CD4-positive, alpha-beta T cell treated with Interleukin-4 for 4 hours (primary cell): ENCODE measurements at regions not wholly inside any gene's neighbourhood (a gene's known extent, or its start where the extent isn't known, plus 50 kb on each side); places are given as distances from the start of the nearest gene placed in this dataset.

ENCODE experiments used
- DNase-seq: peaks from one replicate; pipeline ENCODE4 v3.0.0-alpha.2; 2020

- DNase-seq = no peak
Observed at GRCh38 chr6:88558981-88559380, 392.8 kb upstream of the CNR1 start.

DNA sequence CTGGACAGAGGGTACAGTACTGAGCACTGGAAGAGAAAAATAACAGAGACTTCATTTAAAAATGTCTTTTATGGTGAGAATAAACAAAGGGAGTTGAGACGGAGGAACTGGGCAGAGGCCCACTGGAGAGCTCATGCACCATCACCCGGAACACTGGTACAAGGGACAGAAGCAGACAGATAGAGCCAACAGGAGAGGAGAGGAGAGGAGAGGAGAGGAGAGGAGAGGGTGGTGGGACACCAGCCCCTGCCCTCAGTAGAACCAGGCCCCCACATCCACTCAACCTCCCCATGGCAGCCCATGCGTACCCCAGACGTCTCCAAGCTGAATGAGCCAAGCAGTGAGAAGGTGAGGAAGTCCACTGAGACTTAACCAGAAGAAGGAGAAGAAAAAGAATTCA lies 390.5 kb upstream of the CNR1 start:
- no peak for DNase-seq

- no peak for DNase-seq
Observed at GRCh38 chr6:88548891-88549505, 382.9 kb upstream of the CNR1 start.

GRCh38 chr6:88547768-88548167 lies 381.6 kb upstream of the CNR1 start:
- DNase-seq = no peak

DNA sequence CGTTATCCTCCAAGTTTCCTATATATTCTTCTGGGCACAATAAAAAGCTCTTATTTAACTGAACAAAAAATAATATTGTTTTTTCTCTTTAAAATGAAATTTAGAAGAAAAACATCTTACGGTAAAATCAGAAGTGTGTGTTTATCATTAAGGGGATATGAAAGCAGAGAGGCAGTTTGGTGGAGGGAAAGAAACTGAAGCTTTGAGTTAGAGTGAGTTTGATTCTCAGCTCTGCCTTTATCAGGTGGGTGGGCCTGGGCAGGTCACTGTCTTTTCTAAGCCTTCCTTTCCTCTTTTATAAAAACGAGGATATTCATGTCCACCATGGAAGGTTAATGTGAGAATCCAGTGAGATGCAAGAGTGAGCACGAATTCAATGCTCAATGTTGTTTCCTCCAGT lies 379.8 kb upstream of the CNR1 start:
- DNase-seq = no peak

- no peak for DNase-seq
Observed at GRCh38 chr6:88544986-88545612, 379.0 kb upstream of the CNR1 start.

DNA sequence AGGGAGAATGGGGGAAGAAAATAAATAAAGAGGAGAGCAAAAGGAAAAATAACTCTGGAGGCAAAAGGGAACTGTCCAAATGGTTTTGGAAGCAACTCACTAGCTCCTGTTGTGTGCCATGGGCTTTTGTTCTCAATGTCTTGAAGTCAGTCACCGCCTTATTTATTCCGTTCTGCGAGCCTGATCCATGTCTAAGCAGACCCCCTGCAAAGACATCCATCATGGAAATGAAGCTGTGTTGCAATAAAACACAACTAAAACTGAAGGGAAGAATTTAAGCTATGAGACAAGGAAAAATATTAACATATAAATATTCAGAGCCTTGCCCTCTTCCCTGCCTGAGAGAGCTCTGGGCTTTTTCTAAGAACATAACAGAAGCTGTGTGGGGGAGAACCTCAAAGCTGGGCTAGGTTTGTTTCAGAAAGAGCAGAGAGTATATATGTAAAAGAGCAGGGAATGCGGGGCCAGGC lies 373.2 kb upstream of the CNR1 start:
- no peak for DNase-seq

- no peak for DNase-seq
Observed at GRCh38 chr6:88538840-88539239, 372.7 kb upstream of the CNR1 start.

- no peak for DNase-seq
Observed at GRCh38 chr6:88538130-88538706, 372.1 kb upstream of the CNR1 start.

GRCh38 chr6:88536071-88536625 lies 370.0 kb upstream of the CNR1 start:
- no peak for DNase-seq

DNA sequence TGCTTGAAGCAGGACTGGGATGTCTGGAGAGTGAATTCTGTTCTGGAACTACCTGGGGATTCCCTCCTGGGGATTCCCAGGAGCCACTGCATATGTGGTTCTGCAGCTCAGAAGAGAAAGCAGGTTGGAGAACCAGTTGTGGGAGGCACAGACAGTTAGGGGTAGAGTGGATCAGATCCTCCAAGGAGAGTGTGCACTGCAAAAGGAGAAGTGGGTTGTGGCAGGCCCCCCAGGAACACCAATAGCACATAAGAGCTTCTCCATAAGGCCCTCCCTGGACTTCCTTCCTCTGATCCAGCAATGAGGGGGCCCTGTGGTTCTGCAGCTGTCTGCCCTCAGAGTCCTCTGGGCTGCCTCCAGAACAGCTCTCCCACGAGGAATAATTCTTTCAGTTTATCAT lies 369.2 kb upstream of the CNR1 start:
- DNase-seq = no peak

- no peak for DNase-seq
Observed at GRCh38 chr6:88532241-88532860, 366.2 kb upstream of the CNR1 start.

GRCh38 chr6:88529726-88530125 lies 363.6 kb upstream of the CNR1 start:
- DNase-seq = no peak

- no peak for DNase-seq
Observed at GRCh38 chr6:88520445-88520844, 354.3 kb upstream of the CNR1 start.

DNA sequence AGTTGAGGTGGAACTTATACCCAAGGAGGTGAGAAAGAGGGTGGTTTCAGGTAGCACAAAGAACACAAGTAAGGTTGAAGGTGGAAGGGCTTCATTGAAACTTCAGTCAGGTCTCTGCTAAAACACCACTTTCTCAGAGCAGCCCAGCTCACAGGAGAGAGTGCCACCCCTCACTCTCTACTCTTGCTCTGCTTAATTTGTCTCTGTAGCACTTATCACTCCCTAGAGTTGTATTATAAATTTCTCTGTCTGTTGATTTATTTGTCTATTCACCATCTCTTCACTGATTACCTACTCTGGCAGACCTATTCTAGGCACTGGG lies 353.8 kb upstream of the CNR1 start:
- DNase-seq = no peak

DNA sequence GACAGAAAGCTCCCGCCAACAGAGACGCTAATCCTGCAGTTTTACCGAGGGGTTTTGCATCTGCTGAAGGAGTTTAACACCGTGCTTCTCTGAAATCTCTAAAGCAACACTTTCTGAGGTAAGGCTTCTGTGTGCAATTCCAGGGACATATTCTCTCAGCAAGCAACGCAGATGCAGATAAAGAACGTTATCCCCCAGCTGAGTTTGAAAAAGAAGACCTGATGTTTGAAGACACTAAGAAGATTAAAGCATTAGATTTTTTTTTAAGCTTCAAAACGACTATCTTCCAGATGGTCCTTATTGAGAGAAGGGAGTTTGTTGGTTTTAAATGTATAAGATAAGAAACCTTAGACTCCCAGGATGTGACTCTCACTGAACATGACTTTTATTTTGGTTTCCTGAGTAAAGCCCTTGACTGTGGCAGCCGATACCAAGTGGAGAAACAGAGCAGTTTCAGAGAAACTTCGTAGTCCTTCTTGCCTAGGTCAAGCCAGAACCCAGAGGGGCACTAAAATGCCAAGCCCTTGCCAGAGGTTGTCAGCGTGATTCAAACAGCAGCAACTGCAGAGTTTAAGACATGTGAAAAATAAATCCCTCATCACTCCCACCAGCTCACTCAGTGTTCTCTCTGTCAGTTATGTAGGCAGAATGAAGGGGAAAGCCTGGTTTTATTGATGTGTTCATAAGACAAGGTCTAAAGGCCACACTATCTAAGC lies 353.3 kb upstream of the CNR1 start:
- no peak for DNase-seq

DNA sequence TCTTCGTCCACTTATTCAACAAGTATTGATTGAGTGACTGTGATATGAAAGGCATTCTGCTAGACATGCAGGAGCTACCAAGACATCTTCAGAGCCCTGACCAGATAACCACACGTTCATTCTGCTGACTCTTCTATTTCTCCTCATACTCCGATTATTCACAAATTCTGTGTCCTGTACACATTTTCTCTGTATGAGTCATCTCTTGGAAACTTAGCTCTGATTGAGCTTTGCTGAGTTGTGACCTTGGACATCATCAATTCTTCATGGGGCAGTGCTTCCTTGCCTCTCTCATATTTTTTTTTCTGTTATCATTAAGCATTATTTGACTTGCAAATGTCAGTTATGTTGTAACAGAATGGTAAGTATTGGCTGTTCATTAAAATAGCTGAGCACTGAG lies 351.6 kb upstream of the CNR1 start:
- no peak for DNase-seq

DNA sequence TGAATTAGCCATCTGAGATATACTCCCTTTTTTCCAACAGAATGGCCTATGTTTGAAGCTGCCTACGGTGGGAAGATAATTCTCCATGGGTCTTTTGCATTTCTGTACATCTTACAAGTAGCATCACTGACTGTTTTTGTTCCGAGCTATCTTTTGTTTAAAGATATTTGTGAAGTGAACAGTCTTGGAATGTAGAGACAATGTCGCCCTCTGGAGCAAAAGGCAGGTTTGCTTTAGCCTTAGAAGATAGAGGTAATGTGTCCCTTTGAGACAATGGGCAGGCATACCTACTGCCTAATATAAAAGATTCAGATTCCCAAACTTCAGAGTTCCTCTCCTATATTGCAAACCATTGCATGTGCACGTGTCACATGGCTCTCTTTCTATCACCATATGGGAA lies 347.8 kb upstream of the CNR1 start:
- no peak for DNase-seq

DNA sequence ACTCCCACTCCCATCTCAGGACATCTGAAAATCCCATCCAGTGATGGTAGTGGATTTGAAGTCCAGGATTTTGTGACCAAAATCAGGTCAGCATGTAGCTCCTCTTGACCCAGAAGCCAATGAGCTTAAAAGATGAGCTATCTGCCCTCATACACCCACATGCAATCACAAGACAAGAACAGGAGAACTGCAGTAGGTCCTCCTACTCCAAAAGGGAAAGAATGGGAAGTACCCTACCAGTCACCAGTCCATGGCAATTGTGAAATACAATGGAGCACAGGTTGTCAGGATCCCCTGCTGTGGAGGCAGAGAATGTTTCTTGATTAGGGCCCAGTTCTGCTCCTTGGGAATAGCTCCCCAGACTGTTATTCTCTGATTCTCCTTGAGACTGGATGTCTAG lies 347.3 kb upstream of the CNR1 start:
- no peak for DNase-seq

DNA sequence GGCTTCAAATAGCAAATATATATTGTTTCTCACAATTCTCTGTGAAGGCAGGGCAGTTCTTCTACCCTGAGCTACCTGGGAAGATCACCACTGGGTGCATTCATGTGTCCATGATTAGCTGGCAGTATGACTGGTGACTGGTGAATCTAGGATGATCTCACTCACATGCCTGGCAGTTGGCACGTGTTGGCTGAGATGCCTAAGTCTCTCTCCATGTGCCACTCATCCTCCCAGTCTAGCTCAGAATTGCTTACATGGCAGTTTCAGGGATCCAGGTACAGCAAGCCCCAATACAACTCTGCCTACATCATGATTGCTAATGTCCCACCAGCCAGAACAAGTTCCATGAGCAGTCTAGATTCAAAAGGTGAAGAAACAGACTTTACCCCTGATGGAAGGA lies 346.8 kb upstream of the CNR1 start:
- DNase-seq = no peak

DNA sequence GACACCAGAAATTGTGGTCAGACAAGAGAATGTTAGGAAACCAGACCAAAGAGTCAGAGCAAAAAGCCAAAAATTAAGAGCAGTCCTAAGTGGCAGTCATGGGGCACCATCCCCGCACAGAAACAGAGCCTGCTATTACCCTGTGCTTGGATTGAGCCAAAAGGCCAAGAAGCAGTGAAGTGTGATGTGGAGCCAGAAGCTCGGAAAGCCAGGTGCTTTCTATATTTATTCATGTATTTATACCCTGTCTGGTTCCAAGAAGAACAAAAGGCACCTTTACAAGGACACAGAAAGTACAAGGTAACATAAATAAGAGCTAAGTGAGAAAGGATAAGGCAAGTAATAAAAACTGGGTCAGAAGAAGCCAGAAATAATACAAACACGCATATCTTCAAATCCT lies 336.2 kb upstream of the CNR1 start:
- DNase-seq = no peak

DNA sequence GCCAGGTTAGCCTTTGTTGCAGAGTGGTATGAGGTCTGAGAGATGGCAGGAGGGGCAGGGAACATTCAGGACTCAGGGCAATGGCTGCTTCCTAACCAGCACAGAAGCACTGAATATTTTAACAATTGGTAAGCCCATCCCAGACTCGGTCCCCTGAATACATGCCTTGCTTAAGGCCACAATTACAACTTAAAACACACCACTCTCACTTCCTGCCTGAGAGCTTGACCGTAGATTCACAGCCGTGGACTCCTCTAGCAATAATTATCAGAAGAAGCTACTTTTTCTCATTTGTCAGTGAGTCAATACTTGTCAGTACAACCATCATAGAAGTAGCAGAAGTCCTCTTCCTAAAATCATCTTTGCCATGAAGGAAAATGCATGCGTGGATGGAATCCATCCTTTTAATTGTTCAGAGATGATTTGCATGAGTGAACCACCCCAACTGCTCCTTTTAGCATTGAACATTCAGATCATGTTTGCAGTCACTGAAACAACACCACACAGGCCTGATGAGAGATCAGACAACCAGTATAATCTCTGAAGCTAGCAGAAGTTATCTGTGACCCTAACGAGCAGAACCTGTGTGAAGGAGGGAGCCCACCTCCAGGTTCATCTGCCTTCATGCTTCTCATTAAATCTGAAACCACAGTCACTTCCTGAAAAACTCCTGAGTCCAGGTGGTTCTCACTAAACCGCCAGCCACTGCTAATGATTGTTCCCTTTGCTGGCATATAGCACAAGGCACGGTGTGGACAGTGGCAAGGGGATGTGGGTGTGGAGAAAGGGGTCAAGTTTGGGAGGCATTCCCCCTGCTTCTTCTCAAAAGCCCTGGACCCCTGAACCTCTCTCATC lies 333.9 kb upstream of the CNR1 start:
- no peak for DNase-seq

GRCh38 chr6:88499436-88499835 lies 333.3 kb upstream of the CNR1 start:
- DNase-seq = no peak
